WERI-Rb-1 (cell line): ENCODE measurements at regions not wholly inside any gene's neighbourhood (a gene's known extent, or its start where the extent isn't known, plus 50 kb on each side); places are given as distances from the start of the nearest gene placed in this dataset.

Experiments used
- DNase-seq: peaks from one replicate; pipeline ENCODE4 v3.0.0-alpha.2; 2020
- H3K27ac ChIP-seq: fragments of 250-450 bp; sonication (Bioruptor Pico); 2 replicates; pipeline ENCODE4 v1.5.1; 2020; ENCODE audit warnings: mild to moderate bottlenecking, moderate library complexity
- H3K27me3 ChIP-seq: fragments of 250-450 bp; sonication (Bioruptor Pico); 2 replicates; pipeline ENCODE4 v1.5.1; 2021; ENCODE audit warnings: mild to moderate bottlenecking, low read depth, moderate library complexity; ENCODE audit not compliant: insufficient read depth, severe bottlenecking
- H3K36me3 ChIP-seq: fragments of 250-450 bp; sonication (Bioruptor Pico); 2 replicates; pipeline ENCODE4 v1.5.1; 2020; ENCODE audit warnings: mild to moderate bottlenecking, moderate library complexity
- H3K4me3 ChIP-seq: 2 replicates; pipeline ENCODE4 v1.5.1; 2011; ENCODE audit warnings: low read depth, mild to moderate bottlenecking, control low read depth, low read length
- H3K9me3 ChIP-seq: fragments of 250-450 bp; sonication (Bioruptor Pico); 2 replicates; pipeline ENCODE4 v1.5.1; 2021; ENCODE audit warnings: mild to moderate bottlenecking, moderate library complexity; ENCODE audit not compliant: severe bottlenecking
- CTCF ChIP-seq: IDR thresholded peaks from 2 replicates; pipeline ENCODE4 v1.5.1; 2011; ENCODE audit warnings: low read depth, mild to moderate bottlenecking, control low read depth, inconsistent platforms, low read length

DNA sequence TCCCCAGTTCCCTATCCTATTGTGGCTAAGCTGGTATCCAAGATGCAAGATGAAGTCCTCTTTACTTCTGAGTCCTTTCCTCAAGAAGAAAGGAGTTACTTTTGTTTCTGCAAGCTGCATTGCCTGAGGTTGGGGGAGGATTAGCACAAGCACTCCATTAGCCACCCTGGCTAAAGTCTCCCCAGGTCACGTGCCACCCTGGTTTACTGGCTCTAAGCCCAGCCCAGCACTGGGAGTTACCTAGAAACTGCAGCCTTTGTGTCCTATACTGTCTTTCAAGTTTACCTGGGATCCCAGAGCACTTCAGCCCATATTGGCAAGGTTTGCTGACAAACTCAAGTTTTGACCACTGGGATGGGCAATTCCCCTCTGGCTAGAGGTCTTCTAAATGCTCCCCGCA is 78.4 kb upstream of the DBX1 start:
- H3K36me3 ChIP-seq = no peaks in the 10 kb centered on the region
- H3K27ac ChIP-seq = no peak overlapping the region
- no peak for TF ChIP-seq CTCF
- H3K4me3 ChIP-seq = no peak overlapping the region
- no peaks in the 10 kb centered on the region for H3K27me3 ChIP-seq
- H3K9me3 ChIP-seq = peaks cover 2% of the 10 kb centered on the region
- no peak for DNase-seq

- no peak for TF ChIP-seq CTCF
- no peak for DNase-seq
- H3K27me3 ChIP-seq = no peaks in the 10 kb centered on the region
- H3K9me3 ChIP-seq = peaks cover 2% of the 10 kb centered on the region
- no peaks in the 10 kb centered on the region for H3K36me3 ChIP-seq
- H3K4me3 ChIP-seq = no peak overlapping the region
- H3K27ac ChIP-seq = no peak overlapping the region
These were observed 74.9 kb upstream of the DBX1 start for GRCh38 chr11:20235164-20235563.

DNA sequence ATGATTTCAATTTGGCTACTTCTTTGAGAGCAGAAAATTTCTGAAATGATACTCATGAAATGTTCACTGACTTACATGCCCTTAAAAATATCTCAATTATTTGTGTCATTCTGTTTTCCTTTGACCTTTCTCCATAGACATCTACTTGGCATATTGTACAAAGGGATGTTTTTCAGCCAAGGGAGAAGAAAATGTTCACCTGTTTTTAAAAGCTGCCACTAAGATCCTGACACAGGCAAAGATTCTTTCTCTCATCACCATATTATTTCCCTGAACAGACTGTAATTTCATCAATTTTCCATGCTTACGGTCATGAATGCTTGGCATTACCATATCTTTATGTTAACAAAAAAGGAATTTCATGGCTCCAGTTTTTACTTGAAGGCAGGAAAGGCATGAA is 67.4 kb upstream of the DBX1 start:
- TF ChIP-seq CTCF = no peak
- Histone ChIP-seq H3K9me3 (peaks cover 4% of the 10 kb centered on the region), H3K36me3 (no peaks in the 10 kb centered on the region), H3K27me3 (no peaks in the 10 kb centered on the region), H3K4me3 (no peak overlapping the region), H3K27ac (no peak overlapping the region)
- no peak for DNase-seq

GRCh38 chr11:20226933-20227332 is 66.7 kb upstream of the DBX1 start:
- no peak for DNase-seq
- H3K36me3 ChIP-seq = no peaks in the 10 kb centered on the region
- no peak overlapping the region for H3K4me3 ChIP-seq
- no peak overlapping the region for H3K27ac ChIP-seq
- TF ChIP-seq CTCF = no peak
- no peaks in the 10 kb centered on the region for H3K27me3 ChIP-seq
- peaks cover 4% of the 10 kb centered on the region for H3K9me3 ChIP-seq

- Histone ChIP-seq H3K27ac (no peak overlapping the region), H3K9me3 (no peaks in the 10 kb centered on the region), H3K4me3 (no peak overlapping the region), H3K27me3 (no peaks in the 10 kb centered on the region), H3K36me3 (no peaks in the 10 kb centered on the region)
- TF ChIP-seq CTCF = no peak
- no peak for DNase-seq
These were observed 61.3 kb upstream of the DBX1 start for GRCh38 chr11:20221566-20221965.

- no peak for TF ChIP-seq CTCF
- no peak overlapping the region for H3K4me3 ChIP-seq
- H3K27ac ChIP-seq = no peak overlapping the region
- H3K36me3 ChIP-seq = no peaks in the 10 kb centered on the region
- DNase-seq = no peak
- no peaks in the 10 kb centered on the region for H3K9me3 ChIP-seq
- no peaks in the 10 kb centered on the region for H3K27me3 ChIP-seq
These were observed 53.5 kb upstream of the DBX1 start for GRCh38 chr11:20213790-20214189.
